HG03280 (cell line): ENCODE measurements at regions not wholly inside any gene's neighbourhood (a gene's known extent, or its start where the extent isn't known, plus 50 kb on each side); places are given as distances from the start of the nearest gene placed in this dataset.

Experiments used
- ATAC-seq: cut with Tn5 transposase; IDR thresholded peaks from one replicate; pipeline ENCODE4 v1.9.1; 2021; ENCODE audit warnings: mild to moderate bottlenecking, moderate library complexity; ENCODE audit not compliant: unreplicated experiment

DNA sequence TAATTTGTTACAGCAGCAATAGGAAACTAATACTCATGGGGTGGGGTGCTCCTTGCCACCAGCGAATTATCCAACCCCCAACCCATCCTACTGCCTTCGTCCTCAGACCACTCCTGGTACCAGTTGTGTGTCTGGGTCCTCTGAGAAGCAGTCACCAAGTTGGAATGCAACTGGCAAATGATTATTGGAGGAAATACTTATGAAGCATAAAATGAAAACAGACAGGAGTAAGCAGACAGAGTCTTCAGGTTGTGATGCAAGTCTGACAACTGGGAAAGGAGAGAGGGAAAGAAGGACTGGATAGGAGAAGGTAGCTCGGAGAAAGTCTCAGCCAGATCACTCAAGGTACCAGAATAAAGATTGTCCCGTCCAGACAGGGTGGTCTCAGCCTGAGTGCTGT, 181.1 kb upstream of the ARID2 start:
- ATAC-seq, result no peak

GRCh38 chr12:45549337-45549902, 180.1 kb upstream of the ARID2 start:
- ATAC-seq, result no peak

DNA sequence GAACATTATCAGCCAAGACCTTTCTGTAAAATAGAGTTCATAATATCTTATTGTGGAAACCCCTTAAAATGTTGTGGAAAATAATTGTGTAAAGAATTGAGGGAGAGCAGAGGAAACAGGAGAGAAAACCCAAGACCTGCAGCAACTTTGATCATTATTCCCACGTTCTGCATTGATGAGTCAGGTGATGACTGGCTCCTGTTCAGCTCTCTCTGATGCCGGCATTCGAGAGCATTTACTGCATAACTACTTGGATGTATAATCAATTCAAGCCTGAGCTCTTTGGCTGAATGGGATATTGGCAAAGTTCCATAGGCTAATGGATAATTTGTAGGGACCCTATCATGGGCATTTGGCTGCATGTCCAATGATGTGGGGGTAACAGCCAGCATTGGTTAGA, 176.3 kb upstream of the ARID2 start:
- no peak for ATAC-seq

DNA sequence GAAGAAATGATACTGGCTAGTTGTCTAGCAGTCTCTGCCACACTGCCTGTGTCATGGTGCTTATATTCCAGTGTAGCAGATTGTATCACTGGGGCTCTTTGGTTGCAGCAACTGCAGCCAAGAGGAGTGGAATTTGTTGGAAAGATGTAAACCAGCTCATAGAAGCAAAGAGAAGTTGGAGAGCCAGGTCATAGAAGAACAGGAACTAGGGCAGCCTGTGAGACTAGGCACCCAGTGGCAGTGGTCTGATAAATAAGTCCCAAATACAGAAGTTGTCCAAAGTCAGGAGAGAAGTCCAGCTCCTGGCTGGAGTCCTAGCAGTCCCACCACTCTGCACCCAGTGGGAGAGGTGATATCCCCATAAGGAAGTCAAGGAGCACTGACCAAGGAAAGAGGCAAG, 172.5 kb upstream of the ARID2 start:
- ATAC-seq, result no peak

DNA sequence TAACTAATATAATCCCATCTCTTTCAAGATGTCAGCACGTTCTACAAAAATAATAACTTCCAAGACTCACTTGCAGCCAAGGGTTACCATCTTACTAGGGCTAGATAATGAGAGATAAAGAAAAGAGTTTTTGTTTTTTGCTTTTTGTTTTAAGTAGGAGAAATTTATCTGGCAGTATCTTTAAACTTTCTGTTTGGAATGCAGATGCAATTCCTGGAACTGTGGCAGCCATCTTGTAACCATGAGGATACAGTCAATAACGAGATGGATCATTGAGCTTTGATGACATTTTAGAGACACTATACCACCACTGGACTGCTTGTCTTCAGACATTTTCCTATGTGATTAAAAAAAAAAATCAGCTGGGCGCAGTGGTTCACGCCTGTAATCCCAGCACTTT, 171.2 kb upstream of the ARID2 start:
- ATAC-seq, result no peak

DNA sequence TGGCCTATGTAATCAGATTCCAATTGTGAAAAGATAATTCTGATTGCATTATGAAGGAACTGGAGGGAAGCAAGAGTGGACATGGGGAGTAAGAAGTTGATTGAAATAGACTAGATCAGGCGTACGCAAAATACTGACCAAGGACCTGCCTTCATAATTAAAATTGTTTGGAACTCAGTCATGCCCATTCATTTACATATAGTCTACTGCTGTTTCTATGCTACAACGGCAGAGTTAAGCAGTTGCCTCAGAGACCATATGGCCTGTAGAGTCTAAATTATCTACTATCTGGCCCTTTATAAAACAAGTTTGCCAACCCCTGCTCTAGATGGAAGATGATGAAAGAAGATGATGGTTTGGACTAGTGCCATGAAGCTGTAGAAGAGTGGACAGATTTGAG, 170.0 kb upstream of the ARID2 start:
- ATAC-seq, result no peak

DNA sequence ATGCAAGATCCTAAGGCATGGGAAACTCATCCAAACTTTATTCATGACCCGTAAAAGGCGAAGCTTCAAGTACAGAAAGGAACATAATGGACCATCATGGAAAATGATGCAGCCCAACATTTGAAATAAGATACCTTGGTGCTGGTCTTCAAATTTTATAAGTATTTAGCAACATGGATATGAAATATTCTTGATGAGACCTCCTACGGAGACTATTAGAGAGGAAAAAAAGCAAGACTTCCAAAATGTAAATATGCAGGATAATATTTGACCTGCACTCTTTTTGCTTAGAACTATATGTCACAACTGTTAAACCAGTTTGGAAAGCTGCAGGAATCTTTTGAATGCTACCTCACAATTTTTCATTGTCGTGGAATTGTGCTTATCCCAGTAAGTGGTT, 168.8 kb upstream of the ARID2 start:
- ATAC-seq, result no peak

GRCh38 chr12:45561488-45561887, 168.0 kb upstream of the ARID2 start:
- no peak for ATAC-seq

GRCh38 chr12:45565590-45565989, 163.9 kb upstream of the ARID2 start:
- no peak for ATAC-seq

DNA sequence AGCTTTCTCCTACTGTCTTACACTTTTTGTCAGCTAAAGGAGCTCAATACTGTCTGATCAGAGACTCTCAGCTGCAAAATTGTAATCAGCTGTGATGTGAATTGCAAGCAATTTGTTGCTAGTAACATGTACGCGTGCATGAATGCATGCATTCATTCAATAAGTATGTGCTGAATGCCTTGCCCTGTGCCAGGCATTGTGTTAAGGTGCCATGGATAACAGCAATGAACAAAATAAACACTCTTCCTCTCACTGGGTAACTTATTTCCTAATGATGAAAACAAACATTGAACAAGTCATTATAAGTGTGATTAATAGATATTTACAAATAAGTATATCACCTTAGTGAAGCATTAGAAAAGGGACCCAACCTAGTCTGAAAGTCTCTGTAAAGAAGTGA, 163.2 kb upstream of the ARID2 start:
- no peak for ATAC-seq

GRCh38 chr12:45568808-45569207, 160.7 kb upstream of the ARID2 start:
- no peak for ATAC-seq

DNA sequence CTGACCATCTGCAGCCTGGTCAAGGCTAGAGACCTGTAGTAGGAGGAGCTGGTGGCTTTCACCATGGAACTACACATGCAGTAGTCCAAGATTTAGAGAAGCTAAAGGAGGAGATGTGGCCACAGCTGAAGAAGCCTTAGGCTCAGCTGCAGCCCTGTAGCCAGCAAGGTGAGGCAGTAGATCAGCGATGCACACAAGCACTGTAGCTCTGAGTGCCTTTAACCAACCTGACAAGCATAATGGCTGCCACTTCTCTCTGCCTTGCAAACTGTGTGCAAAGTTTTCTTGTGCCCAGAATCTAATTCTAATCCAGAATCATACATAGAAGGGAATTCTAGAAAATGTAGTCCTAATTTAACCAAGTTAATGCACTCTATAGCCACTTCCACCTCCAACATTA, 159.0 kb upstream of the ARID2 start:
- ATAC-seq, result no peak

DNA sequence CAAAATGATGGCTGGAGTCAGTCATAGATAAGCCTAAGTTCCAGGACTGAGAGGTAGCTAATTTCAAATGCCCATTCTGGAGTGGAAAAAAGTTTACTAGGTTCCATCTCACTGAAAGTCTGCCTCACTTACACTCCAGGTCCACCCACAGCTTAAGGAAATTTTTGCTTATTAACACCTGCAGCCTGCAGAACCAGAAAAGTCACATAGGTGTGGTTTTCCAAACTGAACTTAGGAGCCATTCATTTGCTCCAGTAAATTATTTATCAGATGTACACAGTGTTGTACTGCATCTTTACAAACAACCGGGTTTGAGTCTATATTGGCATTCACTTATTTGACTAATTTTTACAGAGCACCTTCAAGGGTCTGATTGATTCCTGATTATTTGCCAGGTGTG, 157.4 kb upstream of the ARID2 start:
- no peak for ATAC-seq

GRCh38 chr12:45575417-45575816, 154.1 kb upstream of the ARID2 start:
- ATAC-seq, result no peak

DNA sequence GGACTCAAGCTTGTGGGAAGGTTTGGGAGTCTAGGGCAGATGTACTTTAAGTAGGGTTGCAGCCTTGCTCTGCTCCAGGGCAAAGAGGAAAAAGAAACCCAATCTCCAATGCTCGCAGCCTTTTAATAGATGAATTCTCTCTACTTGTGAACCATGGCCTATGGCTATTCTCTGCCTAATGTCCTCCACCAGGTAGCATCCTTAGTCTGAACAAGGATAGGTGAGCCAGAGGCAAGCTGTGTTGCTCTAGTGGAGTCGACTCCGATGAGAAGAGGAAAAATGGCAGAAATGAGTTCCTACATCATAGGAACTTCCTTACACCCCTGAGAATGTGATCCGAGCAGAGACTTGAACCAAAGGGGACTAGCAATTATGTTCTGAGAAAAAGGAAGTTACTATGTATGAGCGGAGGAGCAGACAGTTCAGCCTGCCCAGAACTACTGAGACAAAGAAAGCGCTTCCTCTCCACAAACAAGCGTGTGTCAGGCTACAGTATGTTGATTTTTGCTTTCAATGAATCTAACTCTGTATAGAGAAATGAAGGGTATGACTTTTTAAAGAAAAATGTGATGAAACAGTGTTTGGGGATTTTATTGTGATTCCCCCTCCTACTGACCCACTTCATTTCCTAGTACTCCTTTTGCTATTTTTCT, 153.6 kb upstream of the ARID2 start:
- no peak for ATAC-seq

DNA sequence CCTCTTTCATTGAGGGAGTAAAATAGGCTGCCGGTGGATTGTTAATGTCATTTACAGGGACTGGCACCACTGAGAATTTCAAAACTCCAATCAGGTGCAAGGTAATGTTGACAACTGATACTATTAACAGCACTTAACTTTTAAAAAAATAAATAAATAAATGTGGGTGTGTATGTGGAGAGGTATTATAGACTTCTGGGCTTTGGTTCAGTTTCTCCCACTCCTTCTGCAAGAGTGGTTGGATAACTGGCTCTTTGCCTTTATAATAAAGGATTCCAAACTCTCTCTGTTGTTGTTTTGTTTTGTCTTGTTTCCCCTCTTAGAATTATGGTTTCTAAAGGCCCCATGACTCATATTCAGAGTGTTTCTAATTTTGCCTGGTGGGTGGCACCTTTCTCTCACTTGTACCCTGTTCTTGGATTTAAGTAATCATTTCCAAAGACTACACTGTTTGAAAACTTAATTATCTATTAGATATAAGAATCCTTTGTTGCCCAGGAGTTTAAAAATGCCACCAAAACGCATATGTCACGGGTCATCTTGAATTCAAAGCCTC, 151.6 kb upstream of the ARID2 start:
- ATAC-seq, result no peak

GRCh38 chr12:45580356-45580969, 149.0 kb upstream of the ARID2 start:
- no peak for ATAC-seq

DNA sequence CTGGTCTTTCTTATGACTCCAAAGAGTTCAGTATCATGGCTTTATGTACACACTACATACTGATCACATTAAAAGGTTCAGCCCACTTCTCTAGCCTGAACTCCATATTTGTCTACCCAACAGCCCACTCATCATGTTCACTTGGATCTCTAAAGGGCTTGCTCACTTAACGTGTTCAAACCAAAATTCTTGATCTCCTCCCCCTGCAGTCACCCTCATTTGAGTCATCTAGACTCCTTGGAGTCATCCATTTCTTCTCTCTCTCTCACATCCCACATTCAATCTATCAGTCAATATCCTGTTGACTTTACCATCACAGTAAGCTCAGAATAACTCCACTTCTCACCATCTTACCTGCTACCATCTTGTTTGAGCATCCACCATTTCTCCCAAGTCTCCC, 148.4 kb upstream of the ARID2 start:
- no peak for ATAC-seq

GRCh38 chr12:45582536-45582935, 147.0 kb upstream of the ARID2 start:
- no peak for ATAC-seq

GRCh38 chr12:45582986-45583659, 146.4 kb upstream of the ARID2 start:
- no peak for ATAC-seq

GRCh38 chr12:45584336-45584735, 145.2 kb upstream of the ARID2 start:
- ATAC-seq, result no peak
